SJCRH30 (cell line): ENCODE measurements at regions not wholly inside any gene's neighbourhood (a gene's known extent, or its start where the extent isn't known, plus 50 kb on each side); places are given as distances from the start of the nearest gene placed in this dataset.
"Not testable (repeated sequence)": the region's sequence is repeated elsewhere in the genome, so short reads cannot be mapped to it uniquely, and the experiment has no call there.

ENCODE experiments used
- DNase-seq, 2 experiments: peaks; one replicate each; pipeline ENCODE4 v3.0.0-alpha.2; 2015 to 2020
- H3K27ac ChIP-seq: fragments of 250-450 bp; sonication (Bioruptor Pico); 2 replicates; pipeline ENCODE4 v1.5.1; 2020; ENCODE audit warnings: mild to moderate bottlenecking, moderate library complexity
- H3K27me3 ChIP-seq: fragments of 250-450 bp; sonication (Bioruptor Pico); 2 replicates; pipeline ENCODE4 v1.5.1; 2020; ENCODE audit warnings: mild to moderate bottlenecking, moderate library complexity
- H3K36me3 ChIP-seq: fragments of 250-450 bp; sonication (Bioruptor Pico); 2 replicates; pipeline ENCODE4 v1.5.1; 2020; ENCODE audit warnings: mild to moderate bottlenecking, moderate library complexity
- H3K4me1 ChIP-seq: fragments of 250-450 bp; sonication (Bioruptor Pico); 2 replicates; pipeline ENCODE4 v1.5.1; 2020; ENCODE audit warnings: mild to moderate bottlenecking, moderate library complexity
- H3K4me3 ChIP-seq: fragments of 250-450 bp; sonication (Bioruptor Pico); 2 replicates; pipeline ENCODE4 v1.5.1; 2020; ENCODE audit warnings: mild to moderate bottlenecking, moderate library complexity
- H3K9me3 ChIP-seq: fragments of 250-450 bp; sonication (Bioruptor Pico); replicated peaks from 2 replicates; pipeline ENCODE4 v1.5.1; 2020; ENCODE audit warnings: mild to moderate bottlenecking, moderate library complexity

DNA sequence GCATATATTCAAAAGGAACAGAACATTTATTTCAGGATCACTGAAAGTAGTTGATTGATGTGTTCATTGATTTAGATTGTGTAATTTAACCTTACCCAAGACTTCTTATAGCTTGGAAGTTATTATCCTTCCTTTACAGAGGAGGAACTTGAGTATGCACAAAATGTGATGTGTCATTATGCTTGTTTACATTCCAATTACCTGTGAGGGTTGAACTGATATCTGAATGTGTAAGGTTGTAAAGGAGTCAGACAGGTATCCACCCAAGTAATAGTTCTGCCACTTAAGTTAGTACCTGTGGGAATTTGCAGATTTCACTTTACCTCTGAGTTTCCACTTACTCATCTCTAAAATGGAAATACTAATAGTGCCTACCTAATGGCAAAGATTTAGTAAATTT is 668.2 kb downstream of the DOK5 start:
- no peak overlapping the region for H3K4me3 ChIP-seq
- no peaks in the 10 kb centered on the region for H3K9me3 ChIP-seq
- H3K27me3 ChIP-seq = no peaks in the 10 kb centered on the region
- H3K4me1 ChIP-seq = peaks cover 11% of the 10 kb centered on the region; the same call in 1 of the 2 replicates
- no peak for DNase-seq
- no peak overlapping the region for H3K27ac ChIP-seq
- H3K36me3 ChIP-seq = no peaks in the 10 kb centered on the region

- no peak for DNase-seq
- no peak overlapping the region for H3K27ac ChIP-seq
Observed at GRCh38 chr20:55142932-55143331, 667.5 kb downstream of the DOK5 start.

GRCh38 chr20:55140631-55141030 is 665.2 kb downstream of the DOK5 start:
- Histone ChIP-seq H3K9me3 (no peaks in the 10 kb centered on the region), H3K36me3 (no peaks in the 10 kb centered on the region), H3K4me1 (peaks cover 11% of the 10 kb centered on the region; the same call in 1 of the 2 replicates), H3K4me3 (no peak overlapping the region), H3K27me3 (no peaks in the 10 kb centered on the region; the same call in 1 of the 2 replicates), H3K27ac (no peak overlapping the region)
- DNase-seq = peak; percentile 88 to 95

More at GRCh38 chr20:55142932-55143331, 667.5 kb downstream of the DOK5 start:
- Histone ChIP-seq H3K36me3 (no peaks in the 10 kb centered on the region), H3K9me3 (no peaks in the 10 kb centered on the region), H3K27me3 (no peaks in the 10 kb centered on the region; the same call in 1 of the 2 replicates), H3K4me3 (no peak overlapping the region), H3K4me1 (peaks cover 11% of the 10 kb centered on the region; the same call in 1 of the 2 replicates)

DNA sequence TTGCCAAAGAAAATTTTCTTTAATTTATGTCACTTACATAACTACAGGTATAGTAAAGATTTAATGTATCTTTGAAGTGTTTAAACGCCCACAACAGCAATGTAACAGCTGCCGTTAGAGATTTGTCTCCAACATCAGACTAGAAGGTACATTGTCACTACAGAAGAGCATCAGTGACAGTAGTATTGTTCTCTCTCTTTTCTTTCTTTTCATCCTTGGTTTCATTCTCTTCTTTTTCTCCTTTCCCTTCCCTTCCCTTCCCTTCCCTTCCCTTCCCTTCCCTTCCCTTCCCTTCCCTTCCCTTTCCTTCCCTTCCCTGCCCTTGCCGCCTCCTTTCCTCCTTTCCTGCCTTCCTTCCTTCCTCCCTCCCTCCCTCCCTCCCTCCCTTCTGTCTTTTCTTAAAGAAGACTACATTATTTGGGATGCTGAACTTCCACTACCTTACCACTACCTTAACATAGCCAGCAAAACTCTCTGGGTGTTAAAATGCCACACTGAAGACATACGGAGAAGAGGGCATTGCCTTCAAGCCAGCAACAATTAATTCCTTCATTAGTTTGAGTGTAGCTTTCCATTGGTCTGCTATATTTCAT is 663.9 kb downstream of the DOK5 start:
- no peaks in the 10 kb centered on the region for H3K9me3 ChIP-seq
- H3K27ac ChIP-seq = no peak overlapping the region
- DNase-seq = no peak
- H3K4me3 ChIP-seq = no peak overlapping the region
- peaks cover 11% of the 10 kb centered on the region; the same call in 1 of the 2 replicates for H3K4me1 ChIP-seq
- H3K36me3 ChIP-seq = no peaks in the 10 kb centered on the region
- H3K27me3 ChIP-seq = no peaks in the 10 kb centered on the region; the same call in 1 of the 2 replicates

DNA sequence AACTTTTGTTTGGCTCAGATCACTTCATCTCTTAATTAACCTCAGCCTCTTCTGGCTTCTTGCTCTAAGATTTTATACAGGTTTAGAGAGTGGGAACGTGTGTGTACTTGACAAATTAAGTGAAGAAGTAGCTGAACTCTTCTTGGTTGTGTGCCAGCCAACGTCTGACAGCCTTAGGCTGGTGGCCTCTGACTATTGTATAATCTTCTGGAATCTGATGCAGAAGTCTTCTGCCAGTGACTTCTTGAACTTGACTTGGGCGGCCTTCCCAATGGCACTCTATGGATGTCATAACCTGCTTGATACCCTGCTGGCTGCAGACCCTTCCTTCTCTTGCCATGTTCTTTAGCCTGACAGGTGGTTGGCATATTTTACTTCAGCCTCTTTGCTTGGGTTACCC is 660.5 kb downstream of the DOK5 start:
- Histone ChIP-seq H3K36me3 (no peaks in the 10 kb centered on the region), H3K27ac (no peak overlapping the region), H3K9me3 (no peaks in the 10 kb centered on the region), H3K4me1 (peaks cover 8% of the 10 kb centered on the region; the same call in 1 of the 2 replicates), H3K4me3 (no peak overlapping the region), H3K27me3 (no peaks in the 10 kb centered on the region; the same call in 1 of the 2 replicates)
- DNase-seq = no peak

GRCh38 chr20:55132523-55132922 is 657.1 kb downstream of the DOK5 start:
- no peak overlapping the region for H3K27ac ChIP-seq
- no peak for DNase-seq
- H3K4me1 ChIP-seq = no peaks in the 10 kb centered on the region
- no peaks in the 10 kb centered on the region; the same call in 1 of the 2 replicates for H3K27me3 ChIP-seq
- no peaks in the 10 kb centered on the region for H3K36me3 ChIP-seq
- no peak overlapping the region for H3K4me3 ChIP-seq
- H3K9me3 ChIP-seq = no peaks in the 10 kb centered on the region

- not testable (repeated sequence) for H3K4me1 ChIP-seq, H3K27me3 ChIP-seq, H3K27ac ChIP-seq, H3K36me3 ChIP-seq, H3K9me3 ChIP-seq, DNase-seq, H3K4me3 ChIP-seq
Observed at GRCh38 chr20:55117577-55117976, 642.2 kb downstream of the DOK5 start.

DNA sequence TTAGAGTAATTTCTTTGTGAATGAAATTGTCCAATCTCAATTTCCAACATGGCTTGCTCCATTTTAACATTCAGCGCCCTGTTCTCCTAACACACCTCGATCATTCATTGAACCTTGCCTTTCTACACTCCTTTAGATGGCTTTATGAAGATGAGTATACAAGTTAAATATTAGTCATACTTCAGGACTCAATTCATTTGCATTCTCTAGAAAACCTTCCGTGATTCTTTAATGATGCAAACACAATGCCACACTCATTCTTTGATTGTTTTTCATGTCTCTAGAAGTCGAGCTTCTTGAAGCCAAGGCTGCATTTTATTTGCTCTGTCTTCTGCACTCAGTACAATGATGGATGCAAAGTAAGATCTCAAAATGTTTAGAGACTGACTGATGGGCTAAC is 641.2 kb downstream of the DOK5 start:
- DNase-seq = no peak
- H3K27ac ChIP-seq = no peak overlapping the region
- no peaks in the 10 kb centered on the region for H3K4me1 ChIP-seq
- H3K9me3 ChIP-seq = no peaks in the 10 kb centered on the region
- H3K27me3 ChIP-seq = no peaks in the 10 kb centered on the region
- H3K4me3 ChIP-seq = no peak overlapping the region
- no peaks in the 10 kb centered on the region for H3K36me3 ChIP-seq

DNA sequence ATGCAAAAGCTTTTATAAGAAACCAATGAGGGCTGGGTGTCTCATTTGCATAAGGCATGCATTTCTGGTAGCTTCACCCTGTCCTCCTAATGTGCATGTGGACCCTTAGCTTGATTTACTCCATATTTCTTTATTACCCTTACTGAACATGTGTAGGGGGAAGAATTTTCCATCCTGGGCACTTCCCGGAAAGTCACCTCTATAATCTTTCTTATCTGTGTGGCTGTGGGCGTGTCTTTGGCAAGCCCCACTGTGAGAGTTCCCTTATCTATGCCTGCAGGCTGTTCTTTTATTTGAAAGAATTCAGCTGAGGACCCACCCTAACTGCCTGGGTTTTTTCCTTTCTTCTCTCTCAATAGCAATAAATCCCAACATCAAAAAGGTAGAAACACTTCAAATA is 627.8 kb downstream of the DOK5 start:
- Histone ChIP-seq H3K27ac (no peak overlapping the region), H3K4me3 (no peak overlapping the region), H3K9me3 (no peaks in the 10 kb centered on the region), H3K27me3 (no peaks in the 10 kb centered on the region), H3K36me3 (no peaks in the 10 kb centered on the region), H3K4me1 (no peaks in the 10 kb centered on the region)
- DNase-seq = no peak

DNA sequence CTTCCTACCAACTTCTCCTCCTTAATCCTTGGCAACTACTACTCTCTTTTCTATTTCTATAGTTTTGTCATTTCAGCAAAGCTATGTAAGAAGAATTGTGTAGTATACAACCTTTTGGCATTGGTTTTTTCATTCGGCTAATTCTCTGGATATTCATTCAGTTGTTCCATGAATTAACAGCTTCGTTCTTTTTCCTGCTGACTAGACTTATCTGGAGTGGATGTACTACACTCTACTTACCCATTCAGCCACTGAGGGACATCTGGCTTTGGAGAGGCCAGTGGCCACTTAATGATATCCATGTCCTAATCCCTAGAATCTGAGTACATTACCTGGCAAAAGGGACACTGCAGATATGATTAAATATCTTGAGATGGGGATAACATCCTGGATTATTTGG is 623.9 kb downstream of the DOK5 start:
- Histone ChIP-seq H3K4me3 (no peak overlapping the region), H3K4me1 (no peaks in the 10 kb centered on the region), H3K9me3 (no peaks in the 10 kb centered on the region), H3K36me3 (no peaks in the 10 kb centered on the region), H3K27me3 (peaks cover 8% of the 10 kb centered on the region; the same call in 1 of the 2 replicates), H3K27ac (no peak overlapping the region)
- DNase-seq = no peak

- no peak for DNase-seq
- Histone ChIP-seq H3K4me1 (no peaks in the 10 kb centered on the region), H3K27ac (no peak overlapping the region), H3K4me3 (no peak overlapping the region), H3K9me3 (no peaks in the 10 kb centered on the region), H3K36me3 (no peaks in the 10 kb centered on the region), H3K27me3 (peaks cover 8% of the 10 kb centered on the region; the same call in 1 of the 2 replicates)
Observed at GRCh38 chr20:55097621-55098020, 622.2 kb downstream of the DOK5 start.

DNA sequence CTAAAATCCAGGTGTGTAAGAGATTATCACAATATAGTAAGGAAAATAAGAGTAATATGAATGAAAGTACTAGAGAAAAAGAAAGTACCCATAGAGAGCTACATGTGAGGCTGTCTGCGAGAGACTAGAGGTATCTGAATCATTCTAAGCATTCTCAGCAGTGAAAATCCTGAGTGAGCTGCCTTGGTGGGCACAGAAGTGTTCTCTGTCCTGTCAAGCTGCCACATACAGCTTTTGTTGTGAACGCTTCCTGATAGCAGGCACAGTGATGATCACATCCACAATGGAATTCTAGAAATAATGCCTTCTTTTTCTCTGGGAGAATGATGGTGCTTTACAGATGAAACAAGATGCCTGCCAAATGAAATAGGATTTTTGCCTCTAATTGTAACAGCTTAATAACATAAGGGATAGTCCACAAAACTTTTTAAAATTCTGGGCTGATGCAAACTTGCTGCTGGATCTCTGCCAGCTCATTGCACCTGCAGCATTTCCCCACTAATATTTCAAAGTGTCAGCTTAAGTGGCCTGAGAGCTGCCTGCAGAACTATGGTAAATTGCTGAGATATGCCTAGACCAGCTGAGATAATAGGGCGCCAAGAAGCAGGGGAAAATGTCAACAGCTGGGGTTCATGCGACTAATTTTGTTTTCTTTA is 620.5 kb downstream of the DOK5 start:
- Histone ChIP-seq H3K27ac (no peak overlapping the region), H3K4me3 (no peak overlapping the region), H3K27me3 (peaks cover 8% of the 10 kb centered on the region; the same call in 1 of the 2 replicates), H3K9me3 (no peaks in the 10 kb centered on the region), H3K36me3 (no peaks in the 10 kb centered on the region), H3K4me1 (no peaks in the 10 kb centered on the region)
- DNase-seq = peak in 1 of 2 experiments; percentile 34

GRCh38 chr20:55094353-55094861 is 619.0 kb downstream of the DOK5 start:
- no peak for DNase-seq
- Histone ChIP-seq H3K4me1 (no peaks in the 10 kb centered on the region), H3K27me3 (peaks cover 8% of the 10 kb centered on the region; the same call in 1 of the 2 replicates), H3K9me3 (no peaks in the 10 kb centered on the region), H3K36me3 (no peaks in the 10 kb centered on the region), H3K27ac (no peak overlapping the region), H3K4me3 (no peak overlapping the region)

- H3K4me3 ChIP-seq = no peak overlapping the region
- H3K4me1 ChIP-seq = no peaks in the 10 kb centered on the region
- no peak for DNase-seq
- H3K36me3 ChIP-seq = no peaks in the 10 kb centered on the region
- no peak overlapping the region for H3K27ac ChIP-seq
- H3K9me3 ChIP-seq = no peaks in the 10 kb centered on the region
- no peaks in the 10 kb centered on the region for H3K27me3 ChIP-seq
Observed at GRCh38 chr20:55090286-55090685, 614.9 kb downstream of the DOK5 start.

DNA sequence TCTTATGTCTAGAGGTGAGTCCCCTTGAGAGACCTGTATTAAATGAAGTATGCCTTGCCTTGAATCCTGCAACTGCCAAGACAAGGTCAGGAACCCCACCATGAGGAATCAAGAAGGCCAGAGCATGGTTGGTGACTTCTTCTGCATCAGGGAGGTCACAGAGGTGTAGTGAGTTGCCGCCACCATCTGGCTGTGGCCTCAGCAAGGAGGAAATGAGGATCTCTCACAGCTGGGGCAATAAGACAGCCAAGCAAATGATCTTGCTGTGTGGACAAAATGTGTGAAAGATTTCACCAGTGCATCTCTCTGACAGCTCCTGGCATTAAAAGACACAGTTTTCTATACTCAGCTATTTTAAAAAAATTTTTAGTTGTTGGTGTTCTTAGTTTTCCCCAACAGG is 611.0 kb downstream of the DOK5 start:
- Histone ChIP-seq H3K27me3 (no peaks in the 10 kb centered on the region), H3K36me3 (no peaks in the 10 kb centered on the region), H3K4me3 (no peak overlapping the region), H3K27ac (no peak overlapping the region), H3K9me3 (no peaks in the 10 kb centered on the region), H3K4me1 (no peaks in the 10 kb centered on the region)
- no peak for DNase-seq
